GM19395 (cell line): ENCODE measurements at regions not wholly inside any gene's neighbourhood (a gene's known extent, or its start where the extent isn't known, plus 50 kb on each side); places are given as distances from the start of the nearest gene placed in this dataset.

Experiments used
- ATAC-seq: cut with Tn5 transposase; IDR thresholded peaks from one replicate; pipeline ENCODE4 v1.9.1; 2021; ENCODE audit warnings: mild to moderate bottlenecking, moderate library complexity; ENCODE audit not compliant: unreplicated experiment

GRCh38 chr14:25197885-25198284 is 147.9 kb upstream of the STXBP6 start:
- no peak for ATAC-seq

- ATAC-seq, result no peak
Observed at GRCh38 chr14:25180221-25180620, 130.3 kb upstream of the STXBP6 start.

- ATAC-seq, result no peak
Observed at GRCh38 chr14:25178255-25178654, 128.3 kb upstream of the STXBP6 start.

GRCh38 chr14:25150934-25151790 is 101.2 kb upstream of the STXBP6 start:
- ATAC-seq, result peak; percentile 54

- no peak for ATAC-seq
Observed at GRCh38 chr14:25150401-25150800, 100.5 kb upstream of the STXBP6 start.

GRCh38 chr14:25140411-25140810 is 90.5 kb upstream of the STXBP6 start:
- no peak for ATAC-seq

- no peak for ATAC-seq
Observed at GRCh38 chr14:25136811-25137210, 86.9 kb upstream of the STXBP6 start.

GRCh38 chr14:25134184-25134583 is 84.2 kb upstream of the STXBP6 start:
- no peak for ATAC-seq

- ATAC-seq, result peak; percentile 95
Observed at GRCh38 chr14:25132732-25133422, 82.9 kb upstream of the STXBP6 start.

- ATAC-seq, result no peak
Observed at GRCh38 chr14:25132094-25132493, 82.1 kb upstream of the STXBP6 start.

GRCh38 chr14:25122843-25123242 is 72.9 kb upstream of the STXBP6 start:
- no peak for ATAC-seq

GRCh38 chr14:25122211-25122610 is 72.3 kb upstream of the STXBP6 start:
- ATAC-seq, result no peak

GRCh38 chr14:25121337-25122129 is 71.6 kb upstream of the STXBP6 start:
- ATAC-seq, result no peak

GRCh38 chr14:25120261-25120660 is 70.3 kb upstream of the STXBP6 start:
- no peak for ATAC-seq

GRCh38 chr14:25118671-25119070 is 68.7 kb upstream of the STXBP6 start:
- no peak for ATAC-seq

- no peak for ATAC-seq
Observed at GRCh38 chr14:25117342-25117741, 67.4 kb upstream of the STXBP6 start.

GRCh38 chr14:25116607-25117006 is 66.7 kb upstream of the STXBP6 start:
- no peak for ATAC-seq

- no peak for ATAC-seq
Observed at GRCh38 chr14:25113394-25113793, 63.4 kb upstream of the STXBP6 start.

- ATAC-seq, result no peak
Observed at GRCh38 chr14:25111061-25111601, 61.2 kb upstream of the STXBP6 start.

GRCh38 chr14:25110106-25110505 is 60.2 kb upstream of the STXBP6 start:
- ATAC-seq, result no peak

GRCh38 chr14:25108959-25109358 is 59.0 kb upstream of the STXBP6 start:
- no peak for ATAC-seq
